GM23338 (cell line): ENCODE measurements at regions not wholly inside any gene's neighbourhood (a gene's known extent, or its start where the extent isn't known, plus 50 kb on each side); places are given as distances from the start of the nearest gene placed in this dataset.

Source experiments
- ATAC-seq: fragments of 200-7000 bp; cut with Tn5 transposase; 3 replicates; pipeline ENCODE4 v1.9.1; 2020
- DNase-seq: peaks from one replicate; pipeline ENCODE4 v3.0.0-alpha.2; 2015; ENCODE audit warnings: low spot score
- H2AFZ ChIP-seq: fragments of 200-600 bp; sonication (generic); 2 replicates; pipeline ENCODE4 v1.8.0; 2016; ENCODE audit warnings: antibody characterized with exemption, mild to moderate bottlenecking, moderate library complexity
- H3F3A ChIP-seq: fragments of 200-600 bp; sonication (generic); replicated peaks from 2 replicates; pipeline ENCODE4 v1.8.0; 2017; ENCODE audit warnings: antibody characterized with exemption, mixed run types, low read depth
- H3K27ac ChIP-seq: fragments of 200-600 bp; sonication (generic); 2 replicates; pipeline ENCODE4 v1.6.1; 2016; ENCODE audit warnings: low read depth
- H3K27me3 ChIP-seq: fragments of 200-600 bp; sonication (generic); 2 replicates; pipeline ENCODE4 v1.8.0; 2016; ENCODE audit warnings: mild to moderate bottlenecking, mixed run types, moderate library complexity; ENCODE audit not compliant: insufficient read depth
- H3K36me3 ChIP-seq: fragments of 200-600 bp; sonication (generic); 2 replicates; pipeline ENCODE4 v1.8.0; 2016; ENCODE audit warnings: mild to moderate bottlenecking; ENCODE audit not compliant: insufficient read depth
- H3K4me1 ChIP-seq: fragments of 200-600 bp; sonication (generic); 2 replicates; pipeline ENCODE4 v1.8.0; 2016; ENCODE audit warnings: mild to moderate bottlenecking, moderate library complexity; ENCODE audit not compliant: insufficient read depth
- H3K4me2 ChIP-seq: fragments of 200-600 bp; sonication (generic); 2 replicates; pipeline ENCODE4 v1.7.1; 2017; ENCODE audit warnings: mixed run types
- H3K4me3 ChIP-seq: fragments of 200-600 bp; sonication (generic); 2 replicates; pipeline ENCODE4 v1.6.1; 2016; ENCODE audit warnings: mixed run types
- H3K79me2 ChIP-seq: fragments of 200-600 bp; sonication (generic); replicated peaks from 2 replicates; pipeline ENCODE4 v1.8.0; 2017; ENCODE audit warnings: mild to moderate bottlenecking; ENCODE audit not compliant: insufficient read depth
- H3K9me2 ChIP-seq: fragments of 200-600 bp; sonication (generic); 2 replicates; pipeline ENCODE4 v1.8.0; 2017; ENCODE audit not compliant: insufficient read depth
- H4K20me1 ChIP-seq: fragments of 200-600 bp; sonication (generic); replicated peaks from 2 replicates; pipeline ENCODE4 v1.8.0; 2017; ENCODE audit warnings: mild to moderate bottlenecking; ENCODE audit not compliant: insufficient read depth
- H3K27ac Mint-ChIP-seq: 2 replicates; pipeline ENCODE4 v1.8.0; 2020; ENCODE audit warnings: inconsistent platforms, mild to moderate bottlenecking, moderate library complexity, mixed read lengths
- H3K27me3 Mint-ChIP-seq: 3 replicates; pipeline ENCODE4 v1.8.0; 2022; ENCODE audit warnings: low read depth, mild to moderate bottlenecking, moderate library complexity, mixed read lengths, inconsistent platforms; ENCODE audit not compliant: insufficient read depth, poor library complexity
- H3K36me3 Mint-ChIP-seq: 3 replicates; pipeline ENCODE4 v1.8.0; 2021; ENCODE audit warnings: low read depth, mild to moderate bottlenecking, inconsistent platforms, moderate library complexity, mixed read lengths
- H3K4me1 Mint-ChIP-seq: 3 replicates; pipeline ENCODE4 v1.8.0; 2020; ENCODE audit warnings: mild to moderate bottlenecking, inconsistent platforms, mixed read lengths
- H3K4me3 Mint-ChIP-seq: 3 replicates; pipeline ENCODE4 v1.8.0; 2021; ENCODE audit warnings: moderate library complexity, mild to moderate bottlenecking, inconsistent platforms, mixed read lengths
- H3K9me3 Mint-ChIP-seq: 3 replicates; pipeline ENCODE4 v1.8.0; 2020; ENCODE audit warnings: moderate library complexity, mild to moderate bottlenecking, inconsistent platforms, mixed read lengths
- CREB1 ChIP-seq: fragments of 250-450 bp; sonication (Bioruptor Pico); IDR thresholded peaks from 2 replicates; pipeline ENCODE4 v1.5.0; 2020; ENCODE audit warnings: low read depth, mild to moderate bottlenecking, moderate library complexity
- CTCF ChIP-seq, 2 experiments: fragments of 200-600 bp in 1 of 2; sonication (generic) in 1 of 2; conservative IDR thresholded peaks; 2 replicates each; pipeline versions ENCODE4 v1.5.1 to v1.6.1; 2016 to 2017; ENCODE audit warnings: antibody characterized with exemption in 2 of 2, low read depth in 2 of 2, mild to moderate bottlenecking in 2 of 2, moderate library complexity in 1 of 2
- EZH2 ChIP-seq: fragments of 200-600 bp; sonication (generic); IDR thresholded peaks from one replicate; pipeline ENCODE4 v1.8.0; 2017; ENCODE audit warnings: antibody characterized with exemption, mild to moderate bottlenecking, low read depth; ENCODE audit not compliant: unreplicated experiment
- EZH2phosphoT487 ChIP-seq: fragments of 200-600 bp; sonication (generic); IDR thresholded peaks from one replicate; pipeline ENCODE4 v1.8.1; 2018; ENCODE audit warnings: antibody characterized with exemption; ENCODE audit not compliant: unreplicated experiment
- JUNB ChIP-seq: IDR thresholded peaks from one replicate; pipeline ENCODE4 v1.6.1; 2016; ENCODE audit warnings: antibody characterized with exemption; ENCODE audit not compliant: unreplicated experiment
- NANOG ChIP-seq: IDR thresholded peaks from 2 replicates; pipeline ENCODE4 v1.6.1; 2016; ENCODE audit warnings: antibody characterized with exemption, borderline replicate concordance
- POLR2AphosphoS5 ChIP-seq: IDR thresholded peaks from 2 replicates; pipeline ENCODE4 v1.6.1; 2016; ENCODE audit warnings: antibody characterized with exemption, low read depth
- REST ChIP-seq: IDR thresholded peaks from one replicate; pipeline ENCODE4 v1.6.1; 2018; ENCODE audit warnings: antibody characterized with exemption; ENCODE audit not compliant: unreplicated experiment
- STAT1 ChIP-seq: IDR thresholded peaks from one replicate; pipeline ENCODE4 v1.6.1; 2016; ENCODE audit warnings: antibody characterized with exemption; ENCODE audit not compliant: unreplicated experiment
- ZNF114 ChIP-seq: fragments of 250-450 bp; sonication (Bioruptor Pico); IDR thresholded peaks from 2 replicates; pipeline ENCODE4 v1.5.0; 2020; ENCODE audit warnings: mild to moderate bottlenecking, moderate library complexity
- ZNF331 ChIP-seq: fragments of 250-450 bp; sonication (Bioruptor Pico); IDR thresholded peaks from 2 replicates; pipeline ENCODE4 v1.5.0; 2020; ENCODE audit warnings: low read depth, mild to moderate bottlenecking, moderate library complexity
- TF ChIP-seq, protein P1 (sequence below): fragments of 250-450 bp; sonication (Bioruptor Pico); IDR thresholded peaks from 2 replicates; pipeline ENCODE4 v1.5.0; 2020; ENCODE audit warnings: mild to moderate bottlenecking, moderate library complexity
- TF ChIP-seq, protein P2 (sequence below): IDR thresholded peaks from 2 replicates; pipeline ENCODE4 v1.6.1; 2016; ENCODE audit warnings: antibody characterized with exemption

GRCh38 chr4:4914965-4915845 is 55.7 kb downstream of the MSX1 start:
- Mint-ChIP-seq H3K4me3 (no peak overlapping the region), H3K9me3 (peaks cover 5% of the 10 kb centered on the region), H3K36me3 (no peaks in the 10 kb centered on the region), H3K27ac (no peak overlapping the region), H3K27me3 (peaks cover 5% of the 10 kb centered on the region), H3K4me1 (no peaks in the 10 kb centered on the region)
- Histone ChIP-seq H3K9me2 (peaks cover 13% of the 10 kb centered on the region; the same call in 1 of the 2 replicates), H3K4me3 (no peak overlapping the region), H4K20me1 (no peaks in the 10 kb centered on the region), H3K36me3 (no peaks in the 10 kb centered on the region), H3K27me3 (no peaks in the 10 kb centered on the region), H3K79me2 (no peaks in the 10 kb centered on the region), H2AFZ (no peak overlapping the region), H3K27ac (no peak overlapping the region), H3F3A (no peaks in the 10 kb centered on the region), H3K4me2 (no peak overlapping the region), H3K4me1 (no peaks in the 10 kb centered on the region)
- DNase-seq (no peak), ATAC-seq (no peak)
- TF ChIP-seq NANOG (no peak), POLR2AphosphoS5 (no peak), ZNF114 (CRISPR knock-in tag) (no peak), ZNF331 (no peak), EZH2 (no peak), JUNB (no peak), CTCF (conservative IDR thresholded peaks at IDR 0.05; ENCODE audit: low read depth in 2 of 2) (no peak), STAT1 (no peak), EZH2phosphoT487 (no peak), CREB1 (no peak), REST (no peak)
- TF ChIP-seq, protein P1, sequence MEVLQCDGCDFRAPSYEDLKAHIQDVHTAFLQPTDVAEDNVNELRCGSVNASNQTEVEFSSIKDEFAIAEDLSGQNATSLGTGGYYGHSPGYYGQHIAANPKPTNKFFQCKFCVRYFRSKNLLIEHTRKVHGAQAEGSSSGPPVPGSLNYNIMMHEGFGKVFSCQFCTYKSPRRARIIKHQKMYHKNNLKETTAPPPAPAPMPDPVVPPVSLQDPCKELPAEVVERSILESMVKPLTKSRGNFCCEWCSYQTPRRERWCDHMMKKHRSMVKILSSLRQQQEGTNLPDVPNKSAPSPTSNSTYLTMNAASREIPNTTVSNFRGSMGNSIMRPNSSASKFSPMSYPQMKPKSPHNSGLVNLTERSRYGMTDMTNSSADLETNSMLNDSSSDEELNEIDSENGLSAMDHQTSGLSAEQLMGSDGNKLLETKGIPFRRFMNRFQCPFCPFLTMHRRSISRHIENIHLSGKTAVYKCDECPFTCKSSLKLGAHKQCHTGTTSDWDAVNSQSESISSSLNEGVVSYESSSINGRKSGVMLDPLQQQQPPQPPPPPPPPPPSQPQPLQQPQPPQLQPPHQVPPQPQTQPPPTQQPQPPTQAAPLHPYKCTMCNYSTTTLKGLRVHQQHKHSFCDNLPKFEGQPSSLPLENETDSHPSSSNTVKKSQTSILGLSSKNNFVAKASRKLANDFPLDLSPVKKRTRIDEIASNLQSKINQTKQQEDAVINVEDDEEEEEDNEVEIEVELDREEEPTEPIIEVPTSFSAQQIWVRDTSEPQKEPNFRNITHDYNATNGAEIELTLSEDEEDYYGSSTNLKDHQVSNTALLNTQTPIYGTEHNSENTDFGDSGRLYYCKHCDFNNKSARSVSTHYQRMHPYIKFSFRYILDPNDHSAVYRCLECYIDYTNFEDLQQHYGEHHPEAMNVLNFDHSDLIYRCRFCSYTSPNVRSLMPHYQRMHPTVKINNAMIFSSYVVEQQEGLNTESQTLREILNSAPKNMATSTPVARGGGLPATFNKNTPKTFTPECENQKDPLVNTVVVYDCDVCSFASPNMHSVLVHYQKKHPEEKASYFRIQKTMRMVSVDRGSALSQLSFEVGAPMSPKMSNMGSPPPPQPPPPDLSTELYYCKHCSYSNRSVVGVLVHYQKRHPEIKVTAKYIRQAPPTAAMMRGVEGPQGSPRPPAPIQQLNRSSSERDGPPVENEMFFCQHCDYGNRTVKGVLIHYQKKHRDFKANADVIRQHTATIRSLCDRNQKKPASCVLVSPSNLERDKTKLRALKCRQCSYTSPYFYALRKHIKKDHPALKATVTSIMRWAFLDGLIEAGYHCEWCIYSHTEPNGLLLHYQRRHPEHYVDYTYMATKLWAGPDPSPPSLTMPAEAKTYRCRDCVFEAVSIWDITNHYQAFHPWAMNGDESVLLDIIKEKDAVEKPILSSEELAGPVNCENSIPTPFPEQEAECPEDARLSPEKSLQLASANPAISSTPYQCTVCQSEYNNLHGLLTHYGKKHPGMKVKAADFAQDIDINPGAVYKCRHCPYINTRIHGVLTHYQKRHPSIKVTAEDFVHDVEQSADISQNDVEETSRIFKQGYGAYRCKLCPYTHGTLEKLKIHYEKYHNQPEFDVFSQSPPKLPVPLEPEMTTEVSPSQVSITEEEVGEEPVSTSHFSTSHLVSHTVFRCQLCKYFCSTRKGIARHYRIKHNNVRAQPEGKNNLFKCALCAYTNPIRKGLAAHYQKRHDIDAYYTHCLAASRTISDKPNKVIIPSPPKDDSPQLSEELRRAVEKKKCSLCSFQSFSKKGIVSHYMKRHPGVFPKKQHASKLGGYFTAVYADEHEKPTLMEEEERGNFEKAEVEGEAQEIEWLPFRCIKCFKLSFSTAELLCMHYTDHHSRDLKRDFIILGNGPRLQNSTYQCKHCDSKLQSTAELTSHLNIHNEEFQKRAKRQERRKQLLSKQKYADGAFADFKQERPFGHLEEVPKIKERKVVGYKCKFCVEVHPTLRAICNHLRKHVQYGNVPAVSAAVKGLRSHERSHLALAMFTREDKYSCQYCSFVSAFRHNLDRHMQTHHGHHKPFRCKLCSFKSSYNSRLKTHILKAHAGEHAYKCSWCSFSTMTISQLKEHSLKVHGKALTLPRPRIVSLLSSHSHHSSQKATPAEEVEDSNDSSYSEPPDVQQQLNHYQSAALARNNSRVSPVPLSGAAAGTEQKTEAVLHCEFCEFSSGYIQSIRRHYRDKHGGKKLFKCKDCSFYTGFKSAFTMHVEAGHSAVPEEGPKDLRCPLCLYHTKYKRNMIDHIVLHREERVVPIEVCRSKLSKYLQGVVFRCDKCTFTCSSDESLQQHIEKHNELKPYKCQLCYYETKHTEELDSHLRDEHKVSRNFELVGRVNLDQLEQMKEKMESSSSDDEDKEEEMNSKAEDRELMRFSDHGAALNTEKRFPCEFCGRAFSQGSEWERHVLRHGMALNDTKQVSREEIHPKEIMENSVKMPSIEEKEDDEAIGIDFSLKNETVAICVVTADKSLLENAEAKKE (CRISPR knock-in tag): no peak
- TF ChIP-seq, protein P2, sequence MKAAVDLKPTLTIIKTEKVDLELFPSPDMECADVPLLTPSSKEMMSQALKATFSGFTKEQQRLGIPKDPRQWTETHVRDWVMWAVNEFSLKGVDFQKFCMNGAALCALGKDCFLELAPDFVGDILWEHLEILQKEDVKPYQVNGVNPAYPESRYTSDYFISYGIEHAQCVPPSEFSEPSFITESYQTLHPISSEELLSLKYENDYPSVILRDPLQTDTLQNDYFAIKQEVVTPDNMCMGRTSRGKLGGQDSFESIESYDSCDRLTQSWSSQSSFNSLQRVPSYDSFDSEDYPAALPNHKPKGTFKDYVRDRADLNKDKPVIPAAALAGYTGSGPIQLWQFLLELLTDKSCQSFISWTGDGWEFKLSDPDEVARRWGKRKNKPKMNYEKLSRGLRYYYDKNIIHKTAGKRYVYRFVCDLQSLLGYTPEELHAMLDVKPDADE: no peak
